SK-N-SH treated with all-trans-retinoic acid at 6 μM for 48 hours (cell line): ENCODE measurements at regions not wholly inside any gene's neighbourhood (a gene's known extent, or its start where the extent isn't known, plus 50 kb on each side); places are given as distances from the start of the nearest gene placed in this dataset.

Experiments used
- ATAC-seq: fragments of 200-7000 bp; cut with Tn5 transposase; 3 replicates; pipeline ENCODE4 v1.9.1; 2020; ENCODE audit warnings: mild to moderate bottlenecking, moderate library complexity
- ARNTL ChIP-seq: fragments of 450-650 bp; formaldehyde crosslinking; IDR thresholded peaks from 2 replicates; pipeline ENCODE4 v1.5.0; 2020; ENCODE audit warnings: low read depth, mild to moderate bottlenecking, moderate library complexity, borderline replicate concordance
- BACH2 ChIP-seq: fragments of 250-450 bp; sonication (Bioruptor Pico); IDR thresholded peaks from 2 replicates; pipeline ENCODE4 v1.9.0; 2021; ENCODE audit warnings: mild to moderate bottlenecking, borderline replicate concordance
- CSDC2 ChIP-seq: fragments of 250-450 bp; sonication (Bioruptor Pico); IDR thresholded peaks from 2 replicates; pipeline ENCODE4 v1.5.0; 2020; ENCODE audit warnings: mild to moderate bottlenecking, moderate library complexity
- ESRRG ChIP-seq: fragments of 250-450 bp; sonication (Bioruptor Pico); IDR thresholded peaks from 2 replicates; pipeline ENCODE4 v1.6.1; 2021; ENCODE audit warnings: mild to moderate bottlenecking
- GLIS3 ChIP-seq: fragments of 250-450 bp; sonication (Bioruptor Pico); IDR thresholded peaks from 2 replicates; pipeline ENCODE4 v1.5.0; 2020; ENCODE audit warnings: mild to moderate bottlenecking, moderate library complexity
- ISL1 ChIP-seq: fragments of 250-450 bp; sonication (Bioruptor Pico); IDR thresholded peaks from 2 replicates; pipeline ENCODE4 v2.1.2; 2022; ENCODE audit warnings: mild to moderate bottlenecking, moderate library complexity
- OSR1 ChIP-seq: fragments of 250-450 bp; sonication (Bioruptor Pico); IDR thresholded peaks from 2 replicates; pipeline ENCODE4 v1.8.0; 2022; ENCODE audit warnings: moderate library complexity, mild to moderate bottlenecking, inconsistent platforms
- RARB ChIP-seq: fragments of 250-450 bp; sonication (Bioruptor Pico); IDR thresholded peaks from 2 replicates; pipeline ENCODE4 v1.8.0; 2021; ENCODE audit warnings: mild to moderate bottlenecking, moderate library complexity
- SNAI2 ChIP-seq: fragments of 250-450 bp; sonication (Bioruptor Pico); IDR thresholded peaks from 2 replicates; pipeline ENCODE4 v1.5.0; 2020; ENCODE audit warnings: mild to moderate bottlenecking, moderate library complexity
- TOX ChIP-seq: fragments of 250-450 bp; sonication (Bioruptor Pico); IDR thresholded peaks from 2 replicates; pipeline ENCODE4 v1.8.0; 2021; ENCODE audit warnings: mild to moderate bottlenecking, moderate library complexity, borderline replicate concordance
- ZC3H10 ChIP-seq: fragments of 250-450 bp; sonication (Bioruptor Pico); IDR thresholded peaks from 2 replicates; pipeline ENCODE4 v1.5.1; 2021; ENCODE audit warnings: mild to moderate bottlenecking, moderate library complexity
- ZFP3 ChIP-seq: fragments of 250-450 bp; sonication (Bioruptor Pico); IDR thresholded peaks from 2 replicates; pipeline ENCODE4 v1.5.0; 2020; ENCODE audit warnings: mild to moderate bottlenecking, moderate library complexity
- ZNF565 ChIP-seq: fragments of 450-650 bp; formaldehyde crosslinking; conservative IDR thresholded peaks from 2 replicates; pipeline ENCODE4 v1.5.0; 2020; ENCODE audit warnings: low read depth, mild to moderate bottlenecking, moderate library complexity
- ZNF70 ChIP-seq: fragments of 450-650 bp; formaldehyde crosslinking; IDR thresholded peaks from 2 replicates; pipeline ENCODE4 v1.5.0; 2020; ENCODE audit warnings: mild to moderate bottlenecking, moderate library complexity
- ZNF8 ChIP-seq: fragments of 450-650 bp; formaldehyde crosslinking; IDR thresholded peaks from 2 replicates; pipeline ENCODE4 v1.5.0; 2020; ENCODE audit warnings: mild to moderate bottlenecking, moderate library complexity
- TF ChIP-seq, protein P1 (sequence below): fragments of 250-450 bp; sonication (Bioruptor Pico); IDR thresholded peaks from 2 replicates; pipeline ENCODE4 v1.5.1; 2021; ENCODE audit warnings: mild to moderate bottlenecking, moderate library complexity
- TF ChIP-seq, protein P2 (sequence below): fragments of 250-450 bp; sonication (Bioruptor Pico); IDR thresholded peaks from 2 replicates; pipeline ENCODE4 v1.5.0; 2020; ENCODE audit warnings: mild to moderate bottlenecking, moderate library complexity
- TF ChIP-seq, protein P3 (sequence below): fragments of 250-450 bp; sonication (Bioruptor Pico); IDR thresholded peaks from 2 replicates; pipeline ENCODE4 v1.8.0; 2020; ENCODE audit warnings: mild to moderate bottlenecking, moderate library complexity, borderline replicate concordance
- TF ChIP-seq, protein P4 (sequence below): fragments of 250-450 bp; sonication (Bioruptor Pico); IDR thresholded peaks from 2 replicates; pipeline ENCODE4 v1.5.1; 2020; ENCODE audit warnings: low read depth, mild to moderate bottlenecking, moderate library complexity

DNA sequence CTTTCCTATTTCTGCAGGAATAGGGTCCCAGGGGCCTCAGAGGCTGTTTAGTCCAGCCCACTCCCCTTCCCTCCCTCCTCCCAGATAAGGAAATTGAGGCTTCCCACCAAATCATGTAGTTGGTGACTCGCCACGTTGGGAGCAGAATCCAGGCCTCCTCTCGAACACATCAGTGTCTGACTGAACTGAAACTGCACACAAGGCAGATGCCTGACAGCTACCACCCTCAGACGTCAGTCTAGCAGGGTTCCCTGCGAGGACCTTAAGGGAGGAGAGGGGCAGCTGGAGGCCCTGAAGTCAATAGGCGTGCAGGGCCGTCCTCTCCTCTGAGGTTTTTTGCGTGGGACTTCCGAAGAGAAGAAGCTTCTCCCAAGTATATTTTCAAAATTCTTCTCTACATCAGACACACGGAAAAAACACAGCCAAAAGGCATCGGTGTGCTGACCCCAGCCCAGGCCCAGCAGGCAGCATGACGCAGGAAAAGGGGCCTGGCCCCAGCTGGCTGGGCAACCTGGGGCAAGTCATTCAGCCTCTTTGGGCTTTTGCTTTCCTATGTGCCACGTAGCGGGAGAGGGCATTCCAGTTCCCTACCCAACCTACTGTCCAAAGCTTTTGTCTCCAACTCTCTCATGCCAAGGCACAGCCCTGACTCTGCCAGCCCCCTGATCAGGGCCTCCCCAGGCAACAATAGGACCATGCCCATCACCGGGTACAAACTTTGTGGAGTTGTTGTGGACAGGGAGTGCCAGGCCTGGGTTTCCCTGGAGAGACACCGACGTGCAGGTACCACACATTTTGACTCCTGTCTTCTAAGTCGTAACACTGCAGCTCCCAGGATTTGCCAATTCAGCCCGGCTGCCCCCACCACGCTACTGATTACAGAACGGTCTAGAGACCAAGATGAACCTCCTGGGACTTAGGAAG, 283.1 kb downstream of the XXYLT1 start:
- ATAC-seq: no peak
- TF ChIP-seq, protein P1, sequence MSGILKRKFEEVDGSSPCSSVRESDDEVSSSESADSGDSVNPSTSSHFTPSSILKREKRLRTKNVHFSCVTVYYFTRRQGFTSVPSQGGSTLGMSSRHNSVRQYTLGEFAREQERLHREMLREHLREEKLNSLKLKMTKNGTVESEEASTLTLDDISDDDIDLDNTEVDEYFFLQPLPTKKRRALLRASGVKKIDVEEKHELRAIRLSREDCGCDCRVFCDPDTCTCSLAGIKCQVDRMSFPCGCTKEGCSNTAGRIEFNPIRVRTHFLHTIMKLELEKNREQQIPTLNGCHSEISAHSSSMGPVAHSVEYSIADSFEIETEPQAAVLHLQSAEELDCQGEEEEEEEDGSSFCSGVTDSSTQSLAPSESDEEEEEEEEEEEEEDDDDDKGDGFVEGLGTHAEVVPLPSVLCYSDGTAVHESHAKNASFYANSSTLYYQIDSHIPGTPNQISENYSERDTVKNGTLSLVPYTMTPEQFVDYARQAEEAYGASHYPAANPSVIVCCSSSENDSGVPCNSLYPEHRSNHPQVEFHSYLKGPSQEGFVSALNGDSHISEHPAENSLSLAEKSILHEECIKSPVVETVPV (CRISPR knock-in tag): no peak
- TF ChIP-seq RARB (CRISPR knock-in tag): no peak
- no peak for TF ChIP-seq ZNF565 (CRISPR knock-in tag)
- TF ChIP-seq ZFP3: no peak
- TF ChIP-seq OSR1 (CRISPR knock-in tag): no peak
- no peak for TF ChIP-seq ZNF8
- TF ChIP-seq BACH2 (CRISPR knock-in tag): no peak

DNA sequence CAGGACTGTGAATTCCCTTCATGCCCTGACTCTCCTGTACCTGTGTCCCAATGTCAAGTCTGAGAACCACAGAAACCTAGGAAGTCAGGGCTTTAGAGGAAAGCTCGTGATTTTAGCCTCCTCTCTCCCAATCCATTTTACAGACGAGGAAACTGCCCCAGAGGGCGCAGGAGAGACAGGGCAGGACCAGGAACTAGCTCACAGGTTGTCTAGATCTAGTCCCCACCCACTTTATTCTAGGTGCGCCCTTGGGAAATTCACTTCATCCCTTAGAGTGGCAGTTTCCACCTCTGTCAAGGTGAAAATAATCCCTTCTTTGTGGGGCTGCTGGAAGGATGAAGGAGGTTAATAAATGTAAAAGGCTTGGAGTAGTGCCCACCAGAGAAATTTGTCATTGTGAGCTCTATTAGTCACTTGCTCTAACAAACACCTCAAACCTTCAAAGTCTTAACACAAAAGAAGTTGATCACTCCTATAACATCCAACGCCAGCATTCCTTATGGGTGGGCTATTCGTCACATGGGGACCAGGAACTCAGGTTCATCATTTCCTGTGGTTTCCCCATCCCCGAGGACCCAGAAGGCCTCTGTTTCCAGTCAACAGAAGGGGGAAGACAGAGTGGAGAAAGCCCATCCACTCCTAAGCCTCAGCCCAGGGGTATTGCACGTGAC, 282.3 kb downstream of the XXYLT1 start:
- no peak for ATAC-seq
- TF ChIP-seq, protein P2, sequence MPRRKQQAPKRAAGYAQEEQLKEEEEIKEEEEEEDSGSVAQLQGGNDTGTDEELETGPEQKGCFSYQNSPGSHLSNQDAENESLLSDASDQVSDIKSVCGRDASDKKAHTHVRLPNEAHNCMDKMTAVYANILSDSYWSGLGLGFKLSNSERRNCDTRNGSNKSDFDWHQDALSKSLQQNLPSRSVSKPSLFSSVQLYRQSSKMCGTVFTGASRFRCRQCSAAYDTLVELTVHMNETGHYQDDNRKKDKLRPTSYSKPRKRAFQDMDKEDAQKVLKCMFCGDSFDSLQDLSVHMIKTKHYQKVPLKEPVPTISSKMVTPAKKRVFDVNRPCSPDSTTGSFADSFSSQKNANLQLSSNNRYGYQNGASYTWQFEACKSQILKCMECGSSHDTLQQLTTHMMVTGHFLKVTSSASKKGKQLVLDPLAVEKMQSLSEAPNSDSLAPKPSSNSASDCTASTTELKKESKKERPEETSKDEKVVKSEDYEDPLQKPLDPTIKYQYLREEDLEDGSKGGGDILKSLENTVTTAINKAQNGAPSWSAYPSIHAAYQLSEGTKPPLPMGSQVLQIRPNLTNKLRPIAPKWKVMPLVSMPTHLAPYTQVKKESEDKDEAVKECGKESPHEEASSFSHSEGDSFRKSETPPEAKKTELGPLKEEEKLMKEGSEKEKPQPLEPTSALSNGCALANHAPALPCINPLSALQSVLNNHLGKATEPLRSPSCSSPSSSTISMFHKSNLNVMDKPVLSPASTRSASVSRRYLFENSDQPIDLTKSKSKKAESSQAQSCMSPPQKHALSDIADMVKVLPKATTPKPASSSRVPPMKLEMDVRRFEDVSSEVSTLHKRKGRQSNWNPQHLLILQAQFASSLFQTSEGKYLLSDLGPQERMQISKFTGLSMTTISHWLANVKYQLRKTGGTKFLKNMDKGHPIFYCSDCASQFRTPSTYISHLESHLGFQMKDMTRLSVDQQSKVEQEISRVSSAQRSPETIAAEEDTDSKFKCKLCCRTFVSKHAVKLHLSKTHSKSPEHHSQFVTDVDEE (CRISPR knock-in tag): no peak
- TF ChIP-seq SNAI2 (no peak), ISL1 (CRISPR knock-in tag) (no peak), RARB (CRISPR knock-in tag) (no peak), ZNF8 (no peak), BACH2 (CRISPR knock-in tag) (no peak), CSDC2 (CRISPR knock-in tag) (no peak), ZC3H10 (no peak), OSR1 (CRISPR knock-in tag) (no peak), ESRRG (no peak)
- TF ChIP-seq, protein P3, sequence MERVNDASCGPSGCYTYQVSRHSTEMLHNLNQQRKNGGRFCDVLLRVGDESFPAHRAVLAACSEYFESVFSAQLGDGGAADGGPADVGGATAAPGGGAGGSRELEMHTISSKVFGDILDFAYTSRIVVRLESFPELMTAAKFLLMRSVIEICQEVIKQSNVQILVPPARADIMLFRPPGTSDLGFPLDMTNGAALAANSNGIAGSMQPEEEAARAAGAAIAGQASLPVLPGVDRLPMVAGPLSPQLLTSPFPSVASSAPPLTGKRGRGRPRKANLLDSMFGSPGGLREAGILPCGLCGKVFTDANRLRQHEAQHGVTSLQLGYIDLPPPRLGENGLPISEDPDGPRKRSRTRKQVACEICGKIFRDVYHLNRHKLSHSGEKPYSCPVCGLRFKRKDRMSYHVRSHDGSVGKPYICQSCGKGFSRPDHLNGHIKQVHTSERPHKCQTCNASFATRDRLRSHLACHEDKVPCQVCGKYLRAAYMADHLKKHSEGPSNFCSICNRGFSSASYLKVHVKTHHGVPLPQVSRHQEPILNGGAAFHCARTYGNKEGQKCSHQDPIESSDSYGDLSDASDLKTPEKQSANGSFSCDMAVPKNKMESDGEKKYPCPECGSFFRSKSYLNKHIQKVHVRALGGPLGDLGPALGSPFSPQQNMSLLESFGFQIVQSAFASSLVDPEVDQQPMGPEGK (CRISPR knock-in tag): no peak
- TF ChIP-seq, protein P4, sequence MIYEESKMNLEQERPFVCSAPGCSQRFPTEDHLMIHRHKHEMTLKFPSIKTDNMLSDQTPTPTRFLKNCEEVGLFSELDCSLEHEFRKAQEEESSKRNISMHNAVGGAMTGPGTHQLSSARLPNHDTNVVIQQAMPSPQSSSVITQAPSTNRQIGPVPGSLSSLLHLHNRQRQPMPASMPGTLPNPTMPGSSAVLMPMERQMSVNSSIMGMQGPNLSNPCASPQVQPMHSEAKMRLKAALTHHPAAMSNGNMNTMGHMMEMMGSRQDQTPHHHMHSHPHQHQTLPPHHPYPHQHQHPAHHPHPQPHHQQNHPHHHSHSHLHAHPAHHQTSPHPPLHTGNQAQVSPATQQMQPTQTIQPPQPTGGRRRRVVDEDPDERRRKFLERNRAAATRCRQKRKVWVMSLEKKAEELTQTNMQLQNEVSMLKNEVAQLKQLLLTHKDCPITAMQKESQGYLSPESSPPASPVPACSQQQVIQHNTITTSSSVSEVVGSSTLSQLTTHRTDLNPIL (CRISPR knock-in tag): no peak

DNA sequence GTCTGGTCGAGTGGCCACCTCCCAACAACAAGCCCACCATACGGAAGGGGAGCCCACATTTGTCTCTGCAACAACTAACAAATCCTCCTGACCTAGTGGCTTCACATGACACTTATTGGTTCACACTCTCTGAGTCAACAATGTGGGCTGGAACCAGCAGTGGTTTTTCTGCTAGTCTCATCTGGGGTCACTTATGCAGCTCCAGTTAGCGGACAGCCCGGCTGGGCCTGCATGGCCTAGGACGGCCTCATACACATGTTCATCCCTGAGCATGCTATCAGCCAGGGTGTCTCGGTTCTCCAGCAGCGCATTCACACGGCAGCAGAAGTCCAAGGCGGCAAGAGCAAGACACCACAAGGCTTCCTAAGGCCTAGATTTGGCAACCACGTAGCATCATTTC, 281.7 kb downstream of the XXYLT1 start:
- ATAC-seq: no peak
- TF ChIP-seq, protein P4 (CRISPR knock-in tag): no peak
- TF ChIP-seq GLIS3 (CRISPR knock-in tag) (no peak), BACH2 (CRISPR knock-in tag) (no peak), ZNF8 (no peak), ZNF70 (CRISPR knock-in tag) (no peak), ISL1 (CRISPR knock-in tag) (no peak), ZFP3 (no peak), TOX (CRISPR knock-in tag) (no peak), ZC3H10 (no peak), ESRRG (no peak), ARNTL (CRISPR knock-in tag) (no peak), CSDC2 (CRISPR knock-in tag) (no peak)
- TF ChIP-seq, protein P3 (CRISPR knock-in tag): no peak
- TF ChIP-seq, protein P2 (CRISPR knock-in tag): no peak
